ENCODE measurements at regions not wholly inside any gene's neighbourhood (a gene's known extent, or its start where the extent isn't known, plus 50 kb on each side); places are given as distances from the start of the nearest gene placed in this dataset.

- H3K27ac ChIP-seq (ENCODE audit: low read length): no peak overlapping the region
- no peaks in the 10 kb centered on the region for H3K4me1 ChIP-seq (ENCODE audit: control insufficient read depth, insufficient read depth, low read length)
- H3K4me3 ChIP-seq (ENCODE audit: low read length): no peak overlapping the region
- no peaks in the 10 kb centered on the region for H3K36me3 ChIP-seq (ENCODE audit: control insufficient read depth, insufficient read depth, low read length)
- DNase-seq (ENCODE audit: low read depth, low spot score): no peak
- H3K9me3 ChIP-seq (ENCODE audit: control insufficient read depth, insufficient read depth, low read length): no peaks in the 10 kb centered on the region
- no peaks in the 10 kb centered on the region for H3K27me3 ChIP-seq (ENCODE audit: control insufficient read depth, insufficient read depth, low read length)
- no CpG with 5 or more reads among the region's 1 CpG for WGBS (ENCODE audit: insufficient coverage, insufficient read length)
Observed at GRCh38 chr3:59563966-59564365, 514.1 kb upstream of the CFAP20DC start.

DNA sequence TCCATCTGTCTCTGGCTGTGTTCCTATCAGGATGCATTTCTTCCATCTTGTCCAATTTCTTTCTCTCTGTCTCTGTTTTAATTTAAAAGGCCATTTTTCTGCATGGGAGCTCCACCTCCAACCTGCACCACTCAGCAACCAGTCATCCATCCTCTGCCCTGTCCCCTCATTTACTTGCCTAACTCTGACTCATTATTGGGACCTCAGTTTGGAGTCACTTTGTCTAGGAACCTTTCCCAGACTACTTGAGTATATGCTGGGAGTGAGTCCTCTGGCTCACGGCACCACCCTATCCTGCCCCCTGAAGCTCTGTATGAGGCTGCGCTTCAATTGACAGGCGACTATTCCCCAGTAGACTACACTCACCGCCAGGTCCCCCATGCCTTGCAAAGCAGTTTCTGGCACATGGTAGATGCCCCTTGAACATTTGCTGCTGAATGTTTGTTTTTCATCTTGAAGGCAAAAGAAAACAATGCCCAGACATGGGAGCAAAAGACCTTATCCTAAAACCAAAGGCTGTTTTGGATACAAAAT lies 513.3 kb upstream of the CFAP20DC start:
- H3K9me3 ChIP-seq (ENCODE audit: control insufficient read depth, insufficient read depth, low read length): no peaks in the 10 kb centered on the region
- no peaks in the 10 kb centered on the region for H3K27me3 ChIP-seq (ENCODE audit: control insufficient read depth, insufficient read depth, low read length)
- no peak overlapping the region for H3K4me3 ChIP-seq (ENCODE audit: low read length)
- no peak for DNase-seq (ENCODE audit: low read depth, low spot score)
- no peak overlapping the region for H3K27ac ChIP-seq (ENCODE audit: low read length)
- H3K4me1 ChIP-seq (ENCODE audit: control insufficient read depth, insufficient read depth, low read length): no peaks in the 10 kb centered on the region
- no peaks in the 10 kb centered on the region for H3K36me3 ChIP-seq (ENCODE audit: control insufficient read depth, insufficient read depth, low read length)
- WGBS (ENCODE audit: insufficient coverage, insufficient read length): no CpG with 5 or more reads among the region's 4 CpGs

GRCh38 chr3:59559721-59560435 lies 510.1 kb upstream of the CFAP20DC start:
- Histone ChIP-seq H3K36me3 (ENCODE audit: control insufficient read depth, insufficient read depth, low read length) (no peaks in the 10 kb centered on the region), H3K27ac (ENCODE audit: low read length) (no peak overlapping the region), H3K27me3 (ENCODE audit: control insufficient read depth, insufficient read depth, low read length) (no peaks in the 10 kb centered on the region), H3K9me3 (ENCODE audit: control insufficient read depth, insufficient read depth, low read length) (no peaks in the 10 kb centered on the region), H3K4me1 (ENCODE audit: control insufficient read depth, insufficient read depth, low read length) (no peaks in the 10 kb centered on the region), H3K4me3 (ENCODE audit: low read length) (no peak overlapping the region)
- DNase-seq (ENCODE audit: low read depth, low spot score): no peak
- WGBS (ENCODE audit: insufficient coverage, insufficient read length): no CpG with 5 or more reads among the region's 4 CpGs

DNA sequence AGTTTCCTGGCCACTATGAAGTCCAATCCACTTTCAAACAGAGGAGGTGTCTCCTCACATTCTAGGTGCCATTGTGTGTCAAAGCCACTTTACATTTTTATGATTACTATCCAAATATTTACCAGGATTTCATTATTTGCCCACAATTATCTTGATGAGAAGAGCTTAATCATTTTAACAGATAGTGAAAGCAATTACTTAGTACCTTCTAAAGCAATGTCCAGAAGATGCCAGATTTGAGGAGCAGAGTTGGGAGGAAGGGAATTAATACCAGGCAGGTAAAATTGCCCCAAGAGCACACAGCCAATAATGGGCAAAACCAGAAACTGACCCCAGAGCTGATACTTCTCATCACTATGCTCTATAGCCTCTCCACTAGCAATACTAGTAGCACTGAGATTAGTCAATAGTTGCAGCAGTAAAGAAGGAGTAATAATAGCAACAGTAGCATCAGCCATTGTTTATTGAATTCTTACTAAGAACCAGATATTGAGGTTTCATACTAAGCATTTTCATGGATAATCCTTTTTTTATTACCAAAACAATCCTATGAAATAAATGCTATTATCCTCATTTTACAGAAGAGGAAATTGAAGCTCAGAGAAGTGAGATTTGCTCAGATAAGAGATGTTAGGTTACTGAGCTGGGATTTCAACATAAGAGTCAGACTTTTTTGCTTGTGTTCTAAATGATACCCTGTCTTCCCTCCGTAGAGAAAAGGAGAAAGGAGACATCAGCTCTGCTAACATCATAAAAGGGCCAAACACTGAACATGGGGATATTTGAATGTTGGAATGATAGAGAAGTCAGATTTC lies 509.3 kb upstream of the CFAP20DC start:
- H3K36me3 ChIP-seq (ENCODE audit: control insufficient read depth, insufficient read depth, low read length): no peaks in the 10 kb centered on the region
- no peaks in the 10 kb centered on the region for H3K9me3 ChIP-seq (ENCODE audit: control insufficient read depth, insufficient read depth, low read length)
- H3K4me3 ChIP-seq (ENCODE audit: low read length): no peak overlapping the region
- no peaks in the 10 kb centered on the region for H3K27me3 ChIP-seq (ENCODE audit: control insufficient read depth, insufficient read depth, low read length)
- no peak for DNase-seq (ENCODE audit: low read depth, low spot score)
- no peak overlapping the region for H3K27ac ChIP-seq (ENCODE audit: low read length)
- WGBS (ENCODE audit: insufficient coverage, insufficient read length): no CpG with 5 or more reads among the region's 1 CpG
- H3K4me1 ChIP-seq (ENCODE audit: control insufficient read depth, insufficient read depth, low read length): no peaks in the 10 kb centered on the region

DNA sequence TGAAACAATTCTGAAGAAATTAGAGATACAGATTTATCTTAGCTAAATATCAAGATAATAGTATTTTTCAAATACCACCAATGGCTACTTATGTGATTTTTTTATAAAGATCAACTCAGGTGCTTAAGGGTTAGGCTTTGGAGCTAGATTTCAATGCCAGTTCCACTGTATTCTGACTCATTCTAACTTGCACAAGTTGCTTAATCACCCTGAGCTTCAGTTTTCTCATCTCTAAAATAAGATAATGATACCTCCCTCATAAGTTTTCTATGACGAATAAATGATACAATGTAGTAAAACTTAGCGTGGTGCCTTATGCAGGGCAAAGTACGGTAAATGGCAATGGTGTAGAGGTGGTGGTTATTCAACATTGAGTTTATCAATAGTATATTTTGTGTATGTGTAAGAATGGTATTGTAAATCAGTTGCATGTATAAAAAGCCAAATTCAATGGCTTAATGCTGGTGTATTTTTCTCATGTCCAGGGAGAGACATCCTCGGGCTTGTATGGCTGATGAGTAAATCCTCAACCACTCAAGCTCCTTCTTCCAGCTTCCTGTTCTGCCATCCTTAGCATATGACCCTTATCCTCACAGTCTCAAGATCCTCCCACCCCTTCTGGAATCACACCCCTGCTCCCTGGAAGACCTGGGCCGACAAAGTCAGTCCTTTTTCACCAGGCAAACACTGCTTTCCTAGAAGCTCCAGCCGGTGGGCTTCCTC lies 505.9 kb upstream of the CFAP20DC start:
- H3K9me3 ChIP-seq (ENCODE audit: control insufficient read depth, insufficient read depth, low read length): no peaks in the 10 kb centered on the region
- DNase-seq (ENCODE audit: low read depth, low spot score): no peak
- H3K27ac ChIP-seq (ENCODE audit: low read length): no peak overlapping the region
- WGBS (ENCODE audit: insufficient coverage, insufficient read length): no CpG with 5 or more reads among the region's 6 CpGs
- H3K4me3 ChIP-seq (ENCODE audit: low read length): no peak overlapping the region
- no peaks in the 10 kb centered on the region for H3K27me3 ChIP-seq (ENCODE audit: control insufficient read depth, insufficient read depth, low read length)
- H3K36me3 ChIP-seq (ENCODE audit: control insufficient read depth, insufficient read depth, low read length): no peaks in the 10 kb centered on the region
- no peaks in the 10 kb centered on the region for H3K4me1 ChIP-seq (ENCODE audit: control insufficient read depth, insufficient read depth, low read length)

DNA sequence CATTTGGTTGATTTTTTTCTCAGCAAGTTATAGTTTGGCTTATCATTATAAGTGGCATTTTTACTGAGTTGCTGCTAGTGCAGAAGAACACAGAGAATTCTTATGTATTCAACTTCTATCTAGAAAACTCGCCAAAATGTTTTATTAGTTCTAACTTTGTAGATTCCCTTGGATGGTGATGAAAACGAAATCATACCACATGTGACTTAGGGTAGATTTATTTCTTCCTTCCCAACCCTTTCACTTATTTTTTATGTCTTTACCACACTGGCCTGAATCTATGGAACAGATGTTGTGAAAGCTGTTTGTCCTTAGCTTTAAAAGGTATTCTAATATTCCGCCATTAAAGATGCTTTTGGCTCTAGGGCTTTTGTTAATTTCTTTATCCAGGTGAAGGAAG lies 503.3 kb upstream of the CFAP20DC start:
- Histone ChIP-seq H3K36me3 (ENCODE audit: control insufficient read depth, insufficient read depth, low read length) (no peaks in the 10 kb centered on the region), H3K4me3 (ENCODE audit: low read length) (no peak overlapping the region), H3K27ac (ENCODE audit: low read length) (no peak overlapping the region), H3K4me1 (ENCODE audit: control insufficient read depth, insufficient read depth, low read length) (no peaks in the 10 kb centered on the region), H3K9me3 (ENCODE audit: control insufficient read depth, insufficient read depth, low read length) (no peaks in the 10 kb centered on the region), H3K27me3 (ENCODE audit: control insufficient read depth, insufficient read depth, low read length) (no peaks in the 10 kb centered on the region)
- no peak for DNase-seq (ENCODE audit: low read depth, low spot score)
- no CpG with 5 or more reads among the region's 3 CpGs for WGBS (ENCODE audit: insufficient coverage, insufficient read length)

GRCh38 chr3:59551834-59552233 lies 502.0 kb upstream of the CFAP20DC start:
- Histone ChIP-seq H3K27ac (ENCODE audit: low read length) (no peak overlapping the region), H3K36me3 (ENCODE audit: control insufficient read depth, insufficient read depth, low read length) (no peaks in the 10 kb centered on the region), H3K4me1 (ENCODE audit: control insufficient read depth, insufficient read depth, low read length) (no peaks in the 10 kb centered on the region), H3K9me3 (ENCODE audit: control insufficient read depth, insufficient read depth, low read length) (no peaks in the 10 kb centered on the region), H3K4me3 (ENCODE audit: low read length) (no peak overlapping the region), H3K27me3 (ENCODE audit: control insufficient read depth, insufficient read depth, low read length) (no peaks in the 10 kb centered on the region)
- WGBS (ENCODE audit: insufficient coverage, insufficient read length): no CpG with 5 or more reads among the region's 4 CpGs
- DNase-seq (ENCODE audit: low read depth, low spot score): no peak

DNA sequence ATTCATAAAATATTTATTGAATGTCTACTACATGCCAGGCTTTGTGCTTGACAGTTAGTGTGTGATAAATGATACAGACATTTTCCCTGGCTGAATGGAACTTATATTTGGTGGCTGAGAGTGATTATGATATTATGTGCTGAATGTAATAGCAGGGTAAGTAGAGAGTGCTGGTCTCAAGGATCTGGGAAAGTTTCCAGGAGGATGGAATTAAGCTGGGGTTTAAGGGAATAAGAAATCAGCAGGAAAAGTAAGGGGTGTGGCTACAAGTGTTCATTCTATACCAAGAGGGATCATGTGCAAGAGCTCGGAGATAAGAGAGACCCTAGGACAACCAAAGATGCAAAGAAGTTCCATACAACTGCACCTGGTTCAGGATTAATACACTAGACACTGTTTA lies 500.1 kb upstream of the CFAP20DC start:
- H3K4me3 ChIP-seq (ENCODE audit: low read length): no peak overlapping the region
- no peaks in the 10 kb centered on the region for H3K9me3 ChIP-seq (ENCODE audit: control insufficient read depth, insufficient read depth, low read length)
- no CpG with 5 or more reads among the region's 1 CpG for WGBS (ENCODE audit: insufficient coverage, insufficient read length)
- H3K27me3 ChIP-seq (ENCODE audit: control insufficient read depth, insufficient read depth, low read length): no peaks in the 10 kb centered on the region
- no peaks in the 10 kb centered on the region for H3K4me1 ChIP-seq (ENCODE audit: control insufficient read depth, insufficient read depth, low read length)
- no peak overlapping the region for H3K27ac ChIP-seq (ENCODE audit: low read length)
- DNase-seq (ENCODE audit: low read depth, low spot score): no peak
- no peaks in the 10 kb centered on the region for H3K36me3 ChIP-seq (ENCODE audit: control insufficient read depth, insufficient read depth, low read length)

- no peak overlapping the region for H3K4me3 ChIP-seq (ENCODE audit: low read length)
- no peak for DNase-seq (ENCODE audit: low read depth, low spot score)
- H3K4me1 ChIP-seq (ENCODE audit: control insufficient read depth, insufficient read depth, low read length): no peaks in the 10 kb centered on the region
- WGBS (ENCODE audit: insufficient coverage, insufficient read length): no CpG with 5 or more reads among the region's 3 CpGs
- H3K27ac ChIP-seq (ENCODE audit: low read length): no peak overlapping the region
- H3K27me3 ChIP-seq (ENCODE audit: control insufficient read depth, insufficient read depth, low read length): no peaks in the 10 kb centered on the region
- no peaks in the 10 kb centered on the region for H3K36me3 ChIP-seq (ENCODE audit: control insufficient read depth, insufficient read depth, low read length)
- H3K9me3 ChIP-seq (ENCODE audit: control insufficient read depth, insufficient read depth, low read length): no peaks in the 10 kb centered on the region
Observed at GRCh38 chr3:59547874-59548273, 498.0 kb upstream of the CFAP20DC start.

- H3K9me3 ChIP-seq (ENCODE audit: control insufficient read depth, insufficient read depth, low read length): no peaks in the 10 kb centered on the region
- H3K4me3 ChIP-seq (ENCODE audit: low read length): no peak overlapping the region
- H3K27ac ChIP-seq (ENCODE audit: low read length): no peak overlapping the region
- WGBS (ENCODE audit: insufficient coverage, insufficient read length): no CpG with 5 or more reads among the region's 1 CpG
- no peak for DNase-seq (ENCODE audit: low read depth, low spot score)
- H3K27me3 ChIP-seq (ENCODE audit: control insufficient read depth, insufficient read depth, low read length): no peaks in the 10 kb centered on the region
- no peaks in the 10 kb centered on the region for H3K36me3 ChIP-seq (ENCODE audit: control insufficient read depth, insufficient read depth, low read length)
- no peaks in the 10 kb centered on the region for H3K4me1 ChIP-seq (ENCODE audit: control insufficient read depth, insufficient read depth, low read length)
Observed at GRCh38 chr3:59546522-59546921, 496.7 kb upstream of the CFAP20DC start.

Measured in iPS DF 6.9 (cell line).